ENCODE measurements at regions not wholly inside any gene's neighbourhood (a gene's known extent, or its start where the extent isn't known, plus 50 kb on each side); places are given as distances from the start of the nearest gene placed in this dataset.

DNA sequence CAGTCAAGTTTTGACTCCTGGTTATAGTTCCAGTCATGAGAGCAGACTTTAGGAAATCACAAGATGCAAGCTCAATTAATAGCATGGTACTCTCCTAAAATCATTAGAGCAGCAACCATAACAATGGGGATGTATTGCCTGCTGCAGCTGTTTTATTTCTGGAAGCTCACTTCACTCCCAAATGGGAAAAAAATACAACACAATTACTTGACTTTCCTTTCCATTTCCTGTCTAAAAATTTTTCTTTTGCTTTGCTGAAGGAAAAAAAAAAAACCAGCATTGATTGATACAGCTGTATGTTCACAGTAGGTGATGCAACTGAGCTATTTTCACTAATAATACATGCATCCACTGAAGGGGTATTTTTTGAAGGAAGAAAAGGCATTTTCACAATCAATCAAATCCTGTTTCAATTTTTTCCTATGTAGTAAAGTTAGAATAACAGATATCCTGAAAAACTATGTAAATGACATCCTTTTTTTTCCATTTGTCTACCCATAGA is 143.9 kb upstream of the NOVA1 start:
- TF ChIP-seq CHD1 (IDR thresholded peaks at IDR 0.05; ENCODE audit: low read depth, low read length), result no peak
- dilution Hi-C loops (cut with HindIII; ENCODE audit: low sequenced_read_pairs, unreplicated experiment) (no loop called here), in situ Hi-C loops (cut with MboI; ENCODE audit: low sequenced_read_pairs) (no loop called here), intact Hi-C loops (cut with micrococcal nuclease) (no loop called here)
- no peak overlapping the region for H3K27ac ChIP-seq (ENCODE audit: insufficient read depth, low read length)
- H4K20me1 ChIP-seq (ENCODE audit: insufficient read depth, low read length), result no peaks in the 10 kb centered on the region
- no peak overlapping the region for H4K91ac ChIP-seq (ENCODE audit: insufficient read depth, low read depth, low read length)
- no peak overlapping the region for H2BK120ac ChIP-seq (ENCODE audit: low read depth, low read length)
- no peaks in the 10 kb centered on the region for H3K4me1 ChIP-seq (ENCODE audit: control insufficient read depth, insufficient read depth, low read length)
- H2BK20ac ChIP-seq (ENCODE audit: low read depth, low read length), result no peak overlapping the region
- DNase-seq, result no peak
- H3K14ac ChIP-seq (replicated peaks; ENCODE audit: low read depth, low read length), result no peak overlapping the region
- H2AFZ ChIP-seq (replicated peaks; ENCODE audit: low read length, poor library complexity), result no peak overlapping the region
- H3K79me1 ChIP-seq (ENCODE audit: low read depth in 1 of 2, low read length in 2 of 2), result no peaks in the 10 kb centered on the region
- H2AK5ac ChIP-seq (ENCODE audit: low read depth, low read length), result no peak overlapping the region
- no peak overlapping the region for H2BK5ac ChIP-seq (ENCODE audit: low read depth, low read length, poor library complexity, severe bottlenecking)
- H3K23ac ChIP-seq (ENCODE audit: low read depth, low read length), result no peak overlapping the region
- H3K9me1 ChIP-seq (ENCODE audit: insufficient read depth, low read length), result no peaks in the 10 kb centered on the region
- H4K8ac ChIP-seq (ENCODE audit: low read depth in 2 of 2, low read length in 2 of 2), result no peak overlapping the region
- H3K9me3 ChIP-seq (ENCODE audit: control insufficient read depth, insufficient read depth, low read length), result no peaks in the 10 kb centered on the region; the same call in 1 of the 2 replicates
- no peaks in the 10 kb centered on the region for H3K36me3 ChIP-seq (ENCODE audit: control insufficient read depth, insufficient read depth, low read length)
- BruUV-seq (replicated peaks), result no TSS peak
- H2BK15ac ChIP-seq (ENCODE audit: low read depth, low read length), result no peak overlapping the region
- no peak overlapping the region for H3K4me3 ChIP-seq (ENCODE audit: insufficient read depth, low read depth, low read length)
- H3K9ac ChIP-seq (ENCODE audit: low read depth, low read length), result no peak overlapping the region
- POLR2A ChIA-PET (ENCODE audit: unreplicated experiment), result no interaction called here
- ATAC-seq (ENCODE audit: low read depth), result no peak
- no peak overlapping the region for H4K5ac ChIP-seq (ENCODE audit: low read depth, low read length)
- no peak overlapping the region for H3K56ac ChIP-seq (ENCODE audit: extremely low read depth, insufficient read depth, low read length)
- no peaks in the 10 kb centered on the region for H3K27me3 ChIP-seq (ENCODE audit: control insufficient read depth, insufficient read depth, low read length)
- no peak overlapping the region for H3K4me2 ChIP-seq (ENCODE audit: low read depth, low read length)
- H3K18ac ChIP-seq (ENCODE audit: low read depth, low read length), result no peak overlapping the region
- no peak overlapping the region for H2AK9ac ChIP-seq (replicated peaks; ENCODE audit: low read depth, low read length, poor library complexity)
- CTCF ChIA-PET, result no interaction called here
- H3K4ac ChIP-seq (ENCODE audit: low read depth, low read length), result no peak overlapping the region

Measured in IMR-90 (cell line).